ENCODE measurements at regions not wholly inside any gene's neighbourhood (a gene's known extent, or its start where the extent isn't known, plus 50 kb on each side); places are given as distances from the start of the nearest gene placed in this dataset.

DNA sequence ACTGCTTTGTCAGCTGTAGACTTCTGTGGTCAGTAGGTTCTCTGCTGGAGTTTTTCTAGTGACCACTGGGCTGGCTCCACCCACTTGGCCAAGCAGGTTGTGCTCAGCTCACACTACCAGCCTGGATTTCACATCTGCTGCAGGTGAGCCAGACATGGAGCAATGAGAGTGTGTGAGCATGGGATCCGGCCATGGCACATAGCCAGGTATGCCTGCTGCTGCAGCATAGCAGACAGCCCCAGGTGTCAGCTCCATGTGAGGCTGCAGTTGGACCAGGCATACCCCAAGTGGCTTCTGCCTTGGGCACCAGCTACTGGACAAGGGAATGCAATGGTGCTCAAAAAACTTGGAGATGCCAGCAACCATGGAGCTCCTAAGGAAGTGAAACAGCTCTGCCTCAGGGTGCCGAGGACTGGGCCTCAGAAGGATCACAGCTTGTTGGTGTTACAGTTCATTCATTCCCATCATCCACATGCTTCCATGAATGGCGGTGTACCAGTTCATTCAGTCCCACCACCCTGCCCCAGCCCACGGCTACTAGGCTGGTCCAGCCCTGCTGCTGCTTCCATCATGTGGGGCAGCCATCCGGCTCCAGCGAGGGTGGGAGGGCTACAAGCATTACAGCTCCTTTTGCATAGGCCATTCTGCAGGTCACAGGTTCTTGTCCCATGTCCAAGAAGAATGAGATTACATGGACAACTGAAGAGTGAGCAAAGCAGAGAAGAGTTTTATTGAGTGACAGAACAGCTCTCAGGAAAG lies 389.1 kb upstream of the PCDH7 start:
- Histone ChIP-seq H3K4me3 (no peak overlapping the region), H3K4me1 (ENCODE audit: insufficient read depth) (no peaks in the 10 kb centered on the region), H3K79me2 (replicated peaks; ENCODE audit: insufficient read depth) (no peaks in the 10 kb centered on the region), H3K4me2 (no peak overlapping the region), H3K27me3 (ENCODE audit: insufficient read depth) (no peaks in the 10 kb centered on the region), H2AFZ (no peak overlapping the region), H4K20me1 (replicated peaks; ENCODE audit: insufficient read depth) (no peaks in the 10 kb centered on the region), H3K36me3 (ENCODE audit: insufficient read depth) (no peaks in the 10 kb centered on the region), H3K9me2 (ENCODE audit: insufficient read depth) (peaks cover 10% of the 10 kb centered on the region), H3K27ac (ENCODE audit: low read depth) (no peak overlapping the region), H3F3A (replicated peaks; ENCODE audit: low read depth) (no peaks in the 10 kb centered on the region)
- TF ChIP-seq CTCF (conservative IDR thresholded peaks at IDR 0.05; ENCODE audit: low read depth in 2 of 2) (no peak), REST (IDR thresholded peaks at IDR 0.05; ENCODE audit: unreplicated experiment) (no peak), CREB1 (CRISPR knock-in tag; IDR thresholded peaks at IDR 0.05; ENCODE audit: low read depth) (no peak), ZNF331 (CRISPR knock-in tag; IDR thresholded peaks at IDR 0.05; ENCODE audit: low read depth) (no peak), STAT1 (IDR thresholded peaks at IDR 0.05; ENCODE audit: unreplicated experiment) (no peak), EZH2 (IDR thresholded peaks at IDR 0.05; ENCODE audit: low read depth, unreplicated experiment) (no peak), JUNB (IDR thresholded peaks at IDR 0.05; ENCODE audit: unreplicated experiment) (no peak), ZNF462 (CRISPR knock-in tag; IDR thresholded peaks at IDR 0.05) (no peak), EZH2phosphoT487 (IDR thresholded peaks at IDR 0.05; ENCODE audit: unreplicated experiment) (no peak), ETS1 (IDR thresholded peaks at IDR 0.05) (no peak), NANOG (IDR thresholded peaks at IDR 0.05; ENCODE audit: borderline replicate concordance) (no peak), ZNF114 (CRISPR knock-in tag; IDR thresholded peaks at IDR 0.05) (no peak), POLR2AphosphoS5 (IDR thresholded peaks at IDR 0.05; ENCODE audit: low read depth) (no peak)
- DNase-seq (ENCODE audit: low spot score), result peak; percentile 3
- Mint-ChIP-seq H3K4me1 (no peaks in the 10 kb centered on the region), H3K27ac (no peak overlapping the region), H3K27me3 (ENCODE audit: insufficient read depth, low read depth, poor library complexity) (no peaks in the 10 kb centered on the region), H3K9me3 (peaks cover 29% of the 10 kb centered on the region), H3K36me3 (ENCODE audit: low read depth) (peaks cover 9% of the 10 kb centered on the region), H3K4me3 (no peak overlapping the region)
- ATAC-seq, result no peak
